H1 (cell line): ENCODE measurements at regions not wholly inside any gene's neighbourhood (a gene's known extent, or its start where the extent isn't known, plus 50 kb on each side); places are given as distances from the start of the nearest gene placed in this dataset.

ENCODE experiments used
- CTCF ChIA-PET: fragments of 300-600 bp; sonication (Branson Sonifier 250); formaldehyde crosslinking; loops from one replicate; lab custom pipeline; 2021; ENCODE audit not compliant: partially characterized antibody; lab: Charles Lee
- POLR2A ChIA-PET: fragments of 300-600 bp; sonication (Branson Sonifier 250); formaldehyde crosslinking; loops from one replicate; lab custom pipeline; 2021; ENCODE audit warnings: inconsistent platforms; ENCODE audit not compliant: partially characterized antibody; lab: Charles Lee
- DNase-seq, 2 experiments: peaks; one replicate each; pipeline versions ENCODE4 v3.0.0 to v3.0.0-alpha.2; 2010 to 2022; ENCODE audit warnings: low spot score in 2 of 2, low read depth in 1 of 2, mixed read lengths in 1 of 2
- FAIRE-seq: peaks from 2 replicates; lab custom pipeline; 2011; peaks lifted over from hg19 to GRCh38; lab: Jason Lieb, UNC
- H2AFZ ChIP-seq: 2 replicates; pipeline ENCODE4 v1.8.1; 2012; ENCODE audit warnings: low read length, inconsistent platforms
- H2AK5ac ChIP-seq: 2 replicates; pipeline ENCODE4 v1.6.1; 2013; ENCODE audit warnings: low read depth, low read length
- H2BK120ac ChIP-seq: replicated peaks from 2 replicates; pipeline ENCODE3; 2013; ENCODE audit warnings: low read depth, low read length, inconsistent platforms
- H2BK12ac ChIP-seq: 2 replicates; pipeline ENCODE4 v1.6.1; 2013; ENCODE audit warnings: low read depth, low read length
- H2BK15ac ChIP-seq: 2 replicates; pipeline ENCODE4 v1.6.1; 2013; ENCODE audit warnings: low read length
- H2BK20ac ChIP-seq: 2 replicates; pipeline ENCODE4 v1.6.1; 2013; ENCODE audit warnings: low read length
- H2BK5ac ChIP-seq: 2 replicates; pipeline ENCODE4 v1.6.1; 2013; ENCODE audit warnings: low read depth, low read length
- H3K14ac ChIP-seq: 2 replicates; pipeline ENCODE4 v1.6.1; 2013; ENCODE audit warnings: inconsistent platforms; ENCODE audit not compliant: insufficient read length
- H3K18ac ChIP-seq: 2 replicates; pipeline ENCODE4 v1.6.1; 2013; ENCODE audit warnings: low read length; ENCODE audit errors: extremely low read depth
- H3K23ac ChIP-seq: 2 replicates; pipeline ENCODE4 v1.6.1; 2013; ENCODE audit warnings: inconsistent platforms; ENCODE audit not compliant: insufficient read length
- H3K23me2 ChIP-seq: 2 replicates; pipeline ENCODE4 v1.6.1; 2013; ENCODE audit warnings: low read depth, low read length
- H3K27ac ChIP-seq: 2 replicates; pipeline ENCODE4 v1.6.1; 2011; ENCODE audit warnings: low read depth, low read length, inconsistent platforms
- H3K27me3 ChIP-seq, 4 experiments: replicated peaks in 1 of 4; 1 replicate in 1 of 4; 2 replicates in 3 of 4; pipeline versions ENCODE4 v1.6.1 to v1.8.1; 2011 to 2013; ENCODE audit warnings: low read length in 3 of 4, mild to moderate bottlenecking in 3 of 4, inconsistent platforms in 2 of 4, mixed read lengths in 2 of 4, moderate library complexity in 1 of 4; ENCODE audit not compliant: control insufficient read depth in 3 of 4, insufficient read depth in 3 of 4; ENCODE audit errors: extremely low read depth in 1 of 4
- H3K36me3 ChIP-seq, 4 experiments: 2 replicates each; pipeline versions ENCODE4 v1.6.1 to v1.8.1; 2011 to 2013; ENCODE audit warnings: mild to moderate bottlenecking in 4 of 4, low read length in 3 of 4, moderate library complexity in 2 of 4, control low read depth in 1 of 4, inconsistent platforms in 1 of 4; ENCODE audit not compliant: insufficient read depth in 4 of 4, control insufficient read depth in 2 of 4
- H3K4ac ChIP-seq: replicated peaks from 2 replicates; pipeline ENCODE3; 2013; ENCODE audit warnings: low read length, low read depth, mixed read lengths, inconsistent platforms; ENCODE audit not compliant: insufficient read length
- H3K4me1 ChIP-seq, 4 experiments: replicated peaks in 1 of 4; 1 replicate in 1 of 4; 2 replicates in 3 of 4; pipeline versions ENCODE4 v1.6.1 to v1.8.1; 2011 to 2013; ENCODE audit warnings: low read length in 3 of 4, inconsistent platforms in 2 of 4, mixed read lengths in 1 of 4; ENCODE audit not compliant: insufficient read depth in 4 of 4, control insufficient read depth in 3 of 4
- H3K4me2 ChIP-seq, 2 experiments: 2 replicates each; pipeline versions ENCODE4 v1.6.1 to v1.8.1; 2011 to 2013; ENCODE audit warnings: low read depth in 2 of 2, low read length in 2 of 2, control low read depth in 1 of 2, inconsistent platforms in 1 of 2, mild to moderate bottlenecking in 1 of 2; ENCODE audit not compliant: insufficient read depth in 1 of 2
- H3K4me3 ChIP-seq, 4 experiments: fragments of 200-600, 300-600 bp in 1 of 4; sonication (generic), shearing (Covaris generic), sonication (Bioruptor Twin) in 1 of 4; 2 replicates each; pipeline versions ENCODE4 v1.5.1 to v1.8.1; 2011 to 2016; ENCODE audit warnings: low read length in 4 of 4, low read depth in 3 of 4, control low read depth in 2 of 4, inconsistent platforms in 2 of 4, mild to moderate bottlenecking in 2 of 4, mixed read lengths in 1 of 4, moderate library complexity in 1 of 4; ENCODE audit not compliant: insufficient read depth in 2 of 4; ENCODE audit errors: extremely low read depth in 1 of 4
- H3K56ac ChIP-seq: replicated peaks from 2 replicates; pipeline ENCODE3; 2013; ENCODE audit warnings: low read depth, mild to moderate bottlenecking, mixed read lengths, low read length, inconsistent platforms; ENCODE audit not compliant: insufficient read length
- H3K79me1 ChIP-seq: 2 replicates; pipeline ENCODE4 v1.6.1; 2013; ENCODE audit warnings: low read depth, low read length, control low read depth
- H3K79me2 ChIP-seq, 2 experiments: 2 replicates each; pipeline versions ENCODE4 v1.6.1 to v1.8.1; 2012 to 2013; ENCODE audit warnings: low read length in 2 of 2, mild to moderate bottlenecking in 2 of 2, inconsistent platforms in 1 of 2; ENCODE audit not compliant: insufficient read depth in 2 of 2, control insufficient read depth in 1 of 2
- H3K9ac ChIP-seq, 4 experiments: replicated peaks in 1 of 4; 1 replicate in 1 of 4; 2 replicates in 3 of 4; pipeline versions ENCODE4 v1.6.1 to v1.8.1; 2011 to 2013; ENCODE audit warnings: low read depth in 3 of 4, low read length in 3 of 4, control low read depth in 2 of 4, mild to moderate bottlenecking in 2 of 4, moderate library complexity in 2 of 4, inconsistent platforms in 1 of 4; ENCODE audit errors: extremely low read depth in 1 of 4
- H3K9me3 ChIP-seq, 2 experiments: 2 replicates each; pipeline versions ENCODE4 v1.6.1 to v1.8.1; 2012 to 2013; ENCODE audit warnings: mild to moderate bottlenecking in 2 of 2, moderate library complexity in 2 of 2, control low read depth in 1 of 2, inconsistent platforms in 1 of 2, low read depth in 1 of 2, low read length in 1 of 2, mixed read lengths in 1 of 2; ENCODE audit not compliant: insufficient read depth in 2 of 2
- H4K20me1 ChIP-seq, 2 experiments: replicated peaks in 1 of 2; 2 replicates each; pipeline versions ENCODE3 to v1.8.1; 2011 to 2013; ENCODE audit warnings: inconsistent platforms in 2 of 2, low read length in 2 of 2, mild to moderate bottlenecking in 1 of 2; ENCODE audit not compliant: insufficient read depth in 2 of 2, control insufficient read depth in 1 of 2
- H4K5ac ChIP-seq: 2 replicates; pipeline ENCODE4 v1.6.1; 2013; ENCODE audit warnings: low read length, low read depth, mixed read lengths, inconsistent platforms; ENCODE audit not compliant: insufficient read length
- H4K8ac ChIP-seq: 2 replicates; pipeline ENCODE4 v1.8.0; 2013; ENCODE audit warnings: mild to moderate bottlenecking, moderate library complexity, low read length, inconsistent platforms; ENCODE audit not compliant: insufficient read depth; ENCODE audit errors: extremely low read depth
- H4K91ac ChIP-seq: replicated peaks from 2 replicates; pipeline ENCODE3; 2013; ENCODE audit warnings: low read length, mixed read lengths, inconsistent platforms; ENCODE audit not compliant: insufficient read length
- HDAC2 ChIP-seq, 2 experiments: fragments of 300-600 bp in 1 of 2; sonication (generic) in 1 of 2; IDR thresholded peaks; 2 replicates each; pipeline ENCODE4 v1.6.1; 2011 to 2012; ENCODE audit warnings: low read depth in 2 of 2, low read length in 2 of 2, mild to moderate bottlenecking in 2 of 2, moderate library complexity in 2 of 2, borderline replicate concordance in 1 of 2, inconsistent platforms in 1 of 2
- KDM1A ChIP-seq: fragments of 200-600, 300-600 bp; sonication (generic); IDR thresholded peaks from 2 replicates; pipeline ENCODE4 v1.7.1; 2016; ENCODE audit warnings: mild to moderate bottlenecking, low read length, borderline replicate concordance
- KDM5A ChIP-seq: fragments of 200-600 bp; IDR thresholded peaks from 2 replicates; pipeline ENCODE4 v1.7.1; 2012; ENCODE audit warnings: mild to moderate bottlenecking, low read length, inconsistent platforms, mixed read lengths
- NANOG ChIP-seq: IDR thresholded peaks from 2 replicates; pipeline ENCODE4 v1.6.1; 2011; ENCODE audit warnings: low read length, low read depth, mild to moderate bottlenecking, inconsistent platforms; ENCODE audit not compliant: insufficient read depth, poor library complexity, severe bottlenecking
- NRF1 ChIP-seq: IDR thresholded peaks from 2 replicates; pipeline ENCODE4 v1.6.1; 2011; ENCODE audit warnings: mild to moderate bottlenecking, low read depth, low read length, improper control_type of control experiment
- RFX5 ChIP-seq: IDR thresholded peaks from 2 replicates; pipeline ENCODE4 v1.6.1; 2011; ENCODE audit warnings: low read depth, low read length, improper control_type of control experiment, borderline replicate concordance
- SIX5 ChIP-seq: IDR thresholded peaks from 2 replicates; pipeline ENCODE4 v1.6.1; 2011; ENCODE audit warnings: mild to moderate bottlenecking, low read depth, low read length
- SP1 ChIP-seq: IDR thresholded peaks from 2 replicates; pipeline ENCODE4 v1.6.1; 2011; ENCODE audit warnings: low read depth, low read length
- SUZ12 ChIP-seq: fragments of 200-600 bp; sonication (generic); IDR thresholded peaks from 2 replicates; pipeline ENCODE4 v1.6.1; 2012; ENCODE audit warnings: mild to moderate bottlenecking, inconsistent platforms, low read length, moderate library complexity, mixed read lengths
- TAF1 ChIP-seq: IDR thresholded peaks from 2 replicates; pipeline ENCODE4 v1.6.1; 2011; ENCODE audit warnings: mild to moderate bottlenecking, low read depth, low read length
- YY1 ChIP-seq: IDR thresholded peaks from 2 replicates; pipeline ENCODE4 v1.6.1; 2011; ENCODE audit warnings: low read depth, mild to moderate bottlenecking, low read length
- WGBS, 2 experiments: shearing (Covaris generic) in 1 of 2; methylation state at CpG; one replicate each; pipeline versions ENCODE4 v1.1.6 to v1.1.7; 2013 to 2015; ENCODE audit warnings: low lambda C conversion rate in 2 of 2, mixed read lengths in 2 of 2, inconsistent platforms in 1 of 2, low coverage in 1 of 2, missing lambda C conversion rate in 1 of 2; ENCODE audit not compliant: insufficient replicate concordance in 2 of 2, insufficient coverage in 1 of 2, insufficient read length in 1 of 2; ENCODE audit errors: extremely low coverage in 1 of 2, missing lambda C conversion rate in 1 of 2; 5-methylcytosine and 5-hydroxymethylcytosine counted together
- TF ChIP-seq, protein P1 (sequence below): IDR thresholded peaks from 2 replicates; pipeline ENCODE4 v1.6.1; 2012; ENCODE audit warnings: low read length, inconsistent platforms
- TF ChIP-seq, protein P2 (sequence below): IDR thresholded peaks from 2 replicates; pipeline ENCODE4 v1.6.1; 2012; ENCODE audit warnings: inconsistent platforms

DNA sequence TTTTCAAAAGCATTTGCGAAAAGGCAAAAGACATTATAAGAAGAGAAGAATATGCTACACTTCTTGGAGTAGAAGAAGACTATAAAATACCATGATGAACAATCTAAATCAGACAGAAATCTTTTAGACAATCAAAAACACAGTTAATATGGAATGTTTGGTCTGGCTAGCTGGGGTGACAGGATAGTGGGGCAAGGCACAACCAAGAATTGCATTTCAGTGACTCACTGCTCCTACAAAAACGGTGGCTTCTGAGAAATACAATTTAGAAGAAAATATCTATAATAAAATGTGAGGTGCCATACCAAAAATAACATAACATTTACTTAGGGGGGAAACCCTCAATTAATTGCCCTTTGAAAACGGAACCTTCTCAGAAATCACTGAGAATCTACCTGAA is 363.4 kb downstream of the NPR3 start:
- H3K79me1 ChIP-seq: no peaks in the 10 kb centered on the region
- CTCF ChIA-PET: interaction anchor here (1.0 kb wide), 1 partner anchor 30 kb away, joined by 3 read pairs; no protein-coding TSS in a partner anchor
- no peaks in the 10 kb centered on the region for H4K20me1 ChIP-seq
- H2BK120ac ChIP-seq: no peak overlapping the region
- WGBS, 2 experiments: 100% methylated on average over 3 of the region's 3 CpGs; no CpG with 5 or more reads in 1 of the 2 experiments
- H3K4me2 ChIP-seq: no peak overlapping the region
- POLR2A ChIA-PET: no interaction called here
- FAIRE-seq: no peak
- no peak overlapping the region for H2BK5ac ChIP-seq
- H4K8ac ChIP-seq: no peak overlapping the region
- H2AFZ ChIP-seq: no peak overlapping the region
- no peak overlapping the region for H3K4me3 ChIP-seq
- H3K9ac ChIP-seq: no peak overlapping the region
- no peak overlapping the region for H2BK12ac ChIP-seq
- H3K23ac ChIP-seq: no peak overlapping the region
- H3K18ac ChIP-seq: no peak overlapping the region
- no peaks in the 10 kb centered on the region for H3K27me3 ChIP-seq
- H2BK15ac ChIP-seq: no peak overlapping the region
- no peak overlapping the region for H4K91ac ChIP-seq
- no peaks in the 10 kb centered on the region for H3K4me1 ChIP-seq
- H3K36me3 ChIP-seq: peaks cover 0 to 3% (median 0%) of the 10 kb centered on the region in 4 experiments; a peak in 1 of 8 replicates
- no peaks in the 10 kb centered on the region for H3K23me2 ChIP-seq
- DNase-seq: no peak
- H3K4ac ChIP-seq: no peak overlapping the region
- H2AK5ac ChIP-seq: no peak overlapping the region
- 0 out of 4 replicates have a peak, but pooled peaks cover 0 to 9% of the 10 kb centered on the region in 2 experiments for H3K9me3 ChIP-seq
- no peak overlapping the region for H3K14ac ChIP-seq
- H2BK20ac ChIP-seq: no peak overlapping the region
- H3K27ac ChIP-seq: no peak overlapping the region
- no peak overlapping the region for H4K5ac ChIP-seq
- H3K79me2 ChIP-seq: no peaks in the 10 kb centered on the region
- no peak overlapping the region for H3K56ac ChIP-seq
- TF ChIP-seq, protein P1, sequence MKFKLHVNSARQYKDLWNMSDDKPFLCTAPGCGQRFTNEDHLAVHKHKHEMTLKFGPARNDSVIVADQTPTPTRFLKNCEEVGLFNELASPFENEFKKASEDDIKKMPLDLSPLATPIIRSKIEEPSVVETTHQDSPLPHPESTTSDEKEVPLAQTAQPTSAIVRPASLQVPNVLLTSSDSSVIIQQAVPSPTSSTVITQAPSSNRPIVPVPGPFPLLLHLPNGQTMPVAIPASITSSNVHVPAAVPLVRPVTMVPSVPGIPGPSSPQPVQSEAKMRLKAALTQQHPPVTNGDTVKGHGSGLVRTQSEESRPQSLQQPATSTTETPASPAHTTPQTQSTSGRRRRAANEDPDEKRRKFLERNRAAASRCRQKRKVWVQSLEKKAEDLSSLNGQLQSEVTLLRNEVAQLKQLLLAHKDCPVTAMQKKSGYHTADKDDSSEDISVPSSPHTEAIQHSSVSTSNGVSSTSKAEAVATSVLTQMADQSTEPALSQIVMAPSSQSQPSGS: no peak
- TF ChIP-seq TAF1 (no peak), HDAC2 (IDR thresholded peaks at IDR 0.05; ENCODE audit: borderline replicate concordance in 1 of 2, low read depth in 2 of 2, low read length in 2 of 2) (no peak), KDM1A (no peak), SUZ12 (no peak), SIX5 (no peak), SP1 (no peak), NANOG (no peak), NRF1 (no peak), RFX5 (no peak), KDM5A (no peak), YY1 (no peak)
- TF ChIP-seq, protein P2, sequence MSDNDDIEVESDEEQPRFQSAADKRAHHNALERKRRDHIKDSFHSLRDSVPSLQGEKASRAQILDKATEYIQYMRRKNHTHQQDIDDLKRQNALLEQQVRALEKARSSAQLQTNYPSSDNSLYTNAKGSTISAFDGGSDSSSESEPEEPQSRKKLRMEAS: no peak
